Liver (tissue), 8 donors: ENCODE measurements at regions not wholly inside any gene's neighbourhood (a gene's known extent, or its start where the extent isn't known, plus 50 kb on each side); places are given as distances from the start of the nearest gene placed in this dataset.
A peak's percentile ranks its signal among the peaks of the same experiment; 100 is the strongest.

Source experiments
- DNase-seq: peaks from one replicate; pipeline ENCODE4 v3.0.0-alpha.2; 2017; ENCODE audit warnings: low spot score
- H3K27ac ChIP-seq, 2 donors: one replicate each; pipeline ENCODE4 v1.7.0; 2013; ENCODE audit warnings: inconsistent platforms in 2 of 2, low read length in 2 of 2, control low read depth in 1 of 2, low read depth in 1 of 2, mild to moderate bottlenecking in 1 of 2
- H3K27me3 ChIP-seq, 4 donors: one replicate each; pipeline versions ENCODE4 v1.6.1 to v1.7.0; 2013; ENCODE audit warnings: low read length in 3 of 4, inconsistent platforms in 1 of 4, mild to moderate bottlenecking in 1 of 4, moderate library complexity in 1 of 4; ENCODE audit not compliant: control insufficient read depth in 4 of 4, insufficient read depth in 4 of 4
- H3K36me3 ChIP-seq, 4 donors: one replicate each; pipeline versions ENCODE4 v1.6.1 to v1.7.0; 2013; ENCODE audit warnings: low read length in 3 of 4, mild to moderate bottlenecking in 3 of 4, low read depth in 1 of 4, moderate library complexity in 1 of 4; ENCODE audit not compliant: control insufficient read depth in 4 of 4, insufficient read depth in 3 of 4
- H3K4me1 ChIP-seq, 4 donors: one replicate each; pipeline versions ENCODE4 v1.6.1 to v1.7.0; 2013; ENCODE audit warnings: low read length in 3 of 4, mild to moderate bottlenecking in 3 of 4, moderate library complexity in 1 of 4; ENCODE audit not compliant: control insufficient read depth in 4 of 4, insufficient read depth in 4 of 4
- H3K4me3 ChIP-seq, 3 donors: one replicate each; pipeline versions ENCODE4 v1.6.1 to v1.7.0; 2013; ENCODE audit warnings: low read length in 3 of 3, control low read depth in 1 of 3, low read depth in 1 of 3, mild to moderate bottlenecking in 1 of 3
- H3K9ac ChIP-seq, 2 donors: one replicate each; pipeline ENCODE4 v1.7.0; 2013; ENCODE audit warnings: low read length in 2 of 2, mild to moderate bottlenecking in 2 of 2, moderate library complexity in 2 of 2, control low read depth in 1 of 2, low read depth in 1 of 2
- H3K9me3 ChIP-seq, 4 donors: one replicate each; pipeline versions ENCODE4 v1.6.1 to v1.7.0; 2013; ENCODE audit warnings: low read length in 3 of 4; ENCODE audit not compliant: control insufficient read depth in 4 of 4
- ATF3 ChIP-seq: IDR thresholded peaks from 2 replicates; pipeline ENCODE4 v1.6.1; 2016; ENCODE audit warnings: antibody characterized with exemption
- CTCF ChIP-seq: fragments of 150-350 bp; IDR thresholded peaks from 2 replicates; pipeline ENCODE4 v1.5.1; 2017; ENCODE audit warnings: improper control_type of control experiment, low read depth, low read length; ENCODE audit not compliant: missing input control
- EGR1 ChIP-seq, 2 donors: IDR thresholded peaks; 2 replicates each; pipeline ENCODE4 v1.6.1; 2016 to 2018; ENCODE audit warnings: antibody characterized with exemption in 2 of 2, low read depth in 2 of 2
- FOXA1 ChIP-seq: IDR thresholded peaks from 2 replicates; pipeline ENCODE4 v1.6.1; 2016; ENCODE audit warnings: antibody characterized with exemption
- FOXA2 ChIP-seq: IDR thresholded peaks from 2 replicates; pipeline ENCODE4 v1.6.1; 2016; ENCODE audit warnings: antibody characterized with exemption
- GABPA ChIP-seq, 2 donors: IDR thresholded peaks in 1 of 2; conservative IDR thresholded peaks in 1 of 2; 2 replicates each; pipeline ENCODE4 v1.6.1; 2016; ENCODE audit warnings: antibody characterized with exemption in 2 of 2, mild to moderate bottlenecking in 1 of 2, moderate library complexity in 1 of 2
- HNF4G ChIP-seq: IDR thresholded peaks from 2 replicates; pipeline ENCODE4 v1.6.1; 2016; ENCODE audit warnings: antibody characterized with exemption
- MAX ChIP-seq: IDR thresholded peaks from 2 replicates; pipeline ENCODE4 v1.6.1; 2016; ENCODE audit warnings: antibody characterized with exemption
- NR2F2 ChIP-seq: IDR thresholded peaks from 2 replicates; pipeline ENCODE4 v1.6.1; 2016; ENCODE audit warnings: antibody characterized with exemption
- RAD21 ChIP-seq, 2 donors: IDR thresholded peaks; 2 replicates each; pipeline ENCODE4 v1.6.1; 2016; ENCODE audit warnings: antibody characterized with exemption in 2 of 2, mild to moderate bottlenecking in 2 of 2
- REST ChIP-seq: IDR thresholded peaks from 2 replicates; pipeline ENCODE4 v1.6.1; 2016; ENCODE audit warnings: antibody characterized with exemption, mild to moderate bottlenecking
- TAF1 ChIP-seq: conservative IDR thresholded peaks from 2 replicates; pipeline ENCODE4 v1.6.1; 2016; ENCODE audit warnings: antibody characterized with exemption, mild to moderate bottlenecking
- ZBTB33 ChIP-seq: IDR thresholded peaks from 2 replicates; pipeline ENCODE4 v1.6.1; 2016; ENCODE audit warnings: antibody characterized with exemption
- WGBS: extraction: QIAGEN DNeasy Blood & Tissue Kit; methylation state at CpG from one replicate; pipeline ENCODE4 v1.1.7; 2013; 5-methylcytosine and 5-hydroxymethylcytosine counted together
- donor health status: healthy.
- donor health status: healthy.
- donor health status: healthy.
- donor health status: healthy.
- donor health status: healthy.

- H3K4me1 ChIP-seq: no peaks in the 10 kb centered on the region
- no peak overlapping the region for H3K9ac ChIP-seq
- no peak overlapping the region for H3K27ac ChIP-seq
- no peak overlapping the region for H3K4me3 ChIP-seq
- peak; percentile 14 for DNase-seq
- 92% methylated on average over 3 of the region's 3 CpGs for WGBS
- H3K9me3 ChIP-seq: no peaks in the 10 kb centered on the region
- no peaks in the 10 kb centered on the region for H3K36me3 ChIP-seq
- no peak for TF ChIP-seq FOXA1
- TF ChIP-seq GABPA (IDR thresholded peaks at IDR 0.05 in 1 of 2, conservative IDR thresholded peaks at IDR 0.05 in 1 of 2): no peak
- TF ChIP-seq FOXA2: no peak
- H3K27me3 ChIP-seq: no peaks in the 10 kb centered on the region
These were observed 77.8 kb downstream of the TEX29 start for GRCh38 chr13:111398196-111398595.

GRCh38 chr13:111398715-111399299, 78.4 kb downstream of the TEX29 start:
- peak; percentile 9 for DNase-seq
- Histone ChIP-seq H3K36me3 (no peaks in the 10 kb centered on the region), H3K27ac (no peak overlapping the region), H3K27me3 (no peaks in the 10 kb centered on the region), H3K4me3 (no peak overlapping the region), H3K9me3 (no peaks in the 10 kb centered on the region), H3K9ac (no peak overlapping the region), H3K4me1 (no peaks in the 10 kb centered on the region)
- 74% methylated on average over 18 of the region's 18 CpGs for WGBS
- TF ChIP-seq FOXA1 (no peak), FOXA2 (no peak), RAD21 (IDR thresholded peaks at IDR 0.05) (no peak), TAF1 (no peak), EGR1 (IDR thresholded peaks at IDR 0.05; ENCODE audit: low read depth in 2 of 2) (no peak), NR2F2 (no peak)

- Histone ChIP-seq H3K4me1 (no peaks in the 10 kb centered on the region), H3K27ac (no peak overlapping the region), H3K36me3 (no peaks in the 10 kb centered on the region), H3K9ac (no peak overlapping the region), H3K4me3 (no peak overlapping the region), H3K9me3 (no peaks in the 10 kb centered on the region), H3K27me3 (no peaks in the 10 kb centered on the region)
- WGBS: 74% methylated on average over 11 of the region's 11 CpGs
- TF ChIP-seq GABPA (IDR thresholded peaks at IDR 0.05 in 1 of 2, conservative IDR thresholded peaks at IDR 0.05 in 1 of 2): no peak
- TF ChIP-seq NR2F2: no peak
- no peak for TF ChIP-seq ZBTB33
- no peak for TF ChIP-seq ATF3
- TF ChIP-seq EGR1 (IDR thresholded peaks at IDR 0.05; ENCODE audit: low read depth in 2 of 2): no peak
- TF ChIP-seq FOXA2: no peak
- no peak for TF ChIP-seq REST
- no peak for TF ChIP-seq CTCF
- no peak for TF ChIP-seq RAD21 (IDR thresholded peaks at IDR 0.05)
- no peak for TF ChIP-seq MAX
- TF ChIP-seq HNF4G: no peak
- DNase-seq: peak; percentile 21
These were observed 78.9 kb downstream of the TEX29 start for GRCh38 chr13:111399334-111399733.
